Stimulated activated CD4-positive, alpha-beta T cell treated with anti-CD3 and anti-CD28 coated beads, Interleukin-1b, Interleukin-23, amount 100 ng/mL, for 4 hours (primary cell): ENCODE measurements at regions not wholly inside any gene's neighbourhood (a gene's known extent, or its start where the extent isn't known, plus 50 kb on each side); places are given as distances from the start of the nearest gene placed in this dataset.

Source experiments
- DNase-seq, 2 donors: peaks; one replicate each; pipeline ENCODE4 v3.0.0-alpha.2; 2020; ENCODE audit warnings: low read depth in 2 of 2

- no peak for DNase-seq
Observed at GRCh38 chr13:104447348-104447747, 1381.1 kb upstream of the SLC10A2 start.

GRCh38 chr13:104442536-104442935 is 1376.3 kb upstream of the SLC10A2 start:
- no peak for DNase-seq

GRCh38 chr13:104436555-104436954 is 1370.3 kb upstream of the SLC10A2 start:
- no peak for DNase-seq

GRCh38 chr13:104431895-104432294 is 1365.7 kb upstream of the SLC10A2 start:
- no peak for DNase-seq

GRCh38 chr13:104426435-104426834 is 1360.2 kb upstream of the SLC10A2 start:
- no peak for DNase-seq

- no peak for DNase-seq
Observed at GRCh38 chr13:104422668-104423067, 1356.5 kb upstream of the SLC10A2 start.

- DNase-seq = no peak
Observed at GRCh38 chr13:104416973-104417372, 1350.8 kb upstream of the SLC10A2 start.

- DNase-seq = no peak
Observed at GRCh38 chr13:104414771-104415170, 1348.6 kb upstream of the SLC10A2 start.

- no peak for DNase-seq
Observed at GRCh38 chr13:104414181-104414580, 1348.0 kb upstream of the SLC10A2 start.

- DNase-seq = no peak
Observed at GRCh38 chr13:104411141-104411765, 1345.0 kb upstream of the SLC10A2 start.

GRCh38 chr13:104408733-104409132 is 1342.5 kb upstream of the SLC10A2 start:
- no peak for DNase-seq

GRCh38 chr13:104404325-104404724 is 1338.1 kb upstream of the SLC10A2 start:
- DNase-seq = no peak

- no peak for DNase-seq
Observed at GRCh38 chr13:104389691-104390090, 1323.5 kb upstream of the SLC10A2 start.

GRCh38 chr13:104387510-104387909 is 1321.3 kb upstream of the SLC10A2 start:
- no peak for DNase-seq

- no peak for DNase-seq
Observed at GRCh38 chr13:104385404-104385803, 1319.2 kb upstream of the SLC10A2 start.

- no peak for DNase-seq
Observed at GRCh38 chr13:104382951-104383350, 1316.7 kb upstream of the SLC10A2 start.

- no peak for DNase-seq
Observed at GRCh38 chr13:104376588-104376987, 1310.4 kb upstream of the SLC10A2 start.

GRCh38 chr13:104375614-104376013 is 1309.4 kb upstream of the SLC10A2 start:
- no peak for DNase-seq

GRCh38 chr13:104372095-104372655 is 1306.0 kb upstream of the SLC10A2 start:
- DNase-seq = no peak

- DNase-seq = no peak
Observed at GRCh38 chr13:104365430-104365829, 1299.2 kb upstream of the SLC10A2 start.

GRCh38 chr13:104357672-104358354 is 1291.6 kb upstream of the SLC10A2 start:
- DNase-seq = no peak

GRCh38 chr13:104357174-104357573 is 1291.0 kb upstream of the SLC10A2 start:
- no peak for DNase-seq

GRCh38 chr13:104355041-104355670 is 1288.9 kb upstream of the SLC10A2 start:
- DNase-seq = no peak
